Activated T-cell treated with anti-CD3 and anti-CD28 coated beads for 48 hours (primary cell): ENCODE measurements at regions not wholly inside any gene's neighbourhood (a gene's known extent, or its start where the extent isn't known, plus 50 kb on each side); places are given as distances from the start of the nearest gene placed in this dataset.
"Not testable (repeated sequence)": the region's sequence is repeated elsewhere in the genome, so short reads cannot be mapped to it uniquely, and the experiment has no call there.

Source experiments
- DNase-seq: peaks from one replicate; pipeline ENCODE4 v3.0.0-alpha.2; 2020; ENCODE audit warnings: low read depth

DNA sequence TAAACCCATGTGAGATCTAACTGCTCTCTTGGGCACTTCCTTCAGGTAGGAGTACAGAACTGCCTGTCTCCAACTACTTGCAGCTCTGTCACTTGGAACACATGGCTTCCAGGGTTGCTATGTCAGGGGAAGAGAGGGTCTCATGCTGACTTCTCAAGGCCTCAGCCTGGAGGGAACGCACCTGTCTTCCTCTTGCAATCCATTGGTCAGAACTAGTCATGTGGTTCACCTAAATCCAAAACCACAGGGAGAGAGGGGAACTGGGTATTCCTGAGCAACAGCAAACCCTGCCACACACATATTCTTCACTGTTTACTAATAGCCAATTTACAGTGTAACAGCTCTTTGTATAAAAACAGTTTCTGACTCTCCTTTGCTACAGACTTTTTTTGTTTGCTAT, 206.1 kb downstream of the KCNJ2 start:
- DNase-seq, result no peak

DNA sequence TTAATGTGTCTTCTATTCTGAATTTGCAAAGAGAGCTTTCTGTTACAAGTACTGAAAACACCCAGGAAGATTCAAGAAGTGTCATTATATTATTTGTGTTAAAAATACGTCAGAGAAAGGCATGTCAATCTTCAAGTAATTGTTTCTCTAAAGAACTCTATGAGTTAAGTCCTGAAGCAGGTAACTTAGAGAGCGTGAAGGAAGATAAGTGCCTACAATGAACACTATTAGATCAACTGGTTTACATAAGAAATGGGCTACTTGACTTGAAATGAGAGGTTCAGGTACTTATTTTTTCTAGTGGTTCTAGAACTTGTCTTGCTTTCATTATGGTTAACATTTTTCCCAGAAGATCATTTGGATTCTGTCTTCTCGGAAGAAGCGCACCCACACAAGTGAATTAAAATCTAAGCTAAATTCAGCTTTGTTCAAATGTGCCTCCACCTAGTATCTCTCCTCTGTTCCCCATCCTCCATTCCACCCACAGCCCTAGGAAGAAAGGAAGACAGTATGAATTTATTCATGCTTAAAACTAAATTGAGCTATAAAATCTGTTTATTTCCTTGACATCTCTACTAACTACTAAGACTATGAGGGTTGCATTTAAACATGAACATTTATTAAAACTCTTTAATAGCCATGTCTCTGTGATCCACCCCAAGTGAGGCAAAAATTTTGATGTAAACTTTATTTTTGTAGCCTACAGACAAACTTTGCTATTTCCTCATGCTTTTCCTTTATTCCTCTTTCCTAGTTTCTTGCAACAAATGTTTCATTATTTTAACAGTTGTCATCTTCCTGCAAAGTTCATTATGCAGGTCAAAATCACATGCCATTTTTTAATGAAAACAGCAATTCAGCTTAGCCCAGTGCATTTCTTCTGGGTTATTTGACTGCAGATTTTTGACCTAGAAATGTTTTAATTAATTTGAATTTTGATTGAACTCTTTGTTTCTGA, 206.8 kb downstream of the KCNJ2 start:
- DNase-seq, result no peak

DNA sequence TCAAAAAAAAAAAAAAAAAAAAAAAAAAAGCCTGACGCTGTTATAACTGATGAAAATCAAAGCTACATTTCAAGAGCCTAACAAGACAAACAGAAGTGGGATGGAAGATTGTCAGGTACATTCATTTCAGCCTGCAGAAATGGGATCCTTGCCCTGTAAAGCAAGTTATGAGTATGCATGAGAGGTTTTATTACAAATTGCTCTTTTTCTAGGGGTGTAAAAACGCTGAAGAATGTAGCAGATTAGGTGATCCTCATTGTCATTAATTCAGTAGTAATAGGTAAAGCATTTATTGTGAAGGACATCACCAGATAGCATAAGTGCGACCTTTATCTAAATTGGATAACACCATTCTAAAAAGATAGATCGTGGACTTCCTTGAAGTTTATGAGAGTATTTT, 208.3 kb downstream of the KCNJ2 start:
- no peak for DNase-seq

DNA sequence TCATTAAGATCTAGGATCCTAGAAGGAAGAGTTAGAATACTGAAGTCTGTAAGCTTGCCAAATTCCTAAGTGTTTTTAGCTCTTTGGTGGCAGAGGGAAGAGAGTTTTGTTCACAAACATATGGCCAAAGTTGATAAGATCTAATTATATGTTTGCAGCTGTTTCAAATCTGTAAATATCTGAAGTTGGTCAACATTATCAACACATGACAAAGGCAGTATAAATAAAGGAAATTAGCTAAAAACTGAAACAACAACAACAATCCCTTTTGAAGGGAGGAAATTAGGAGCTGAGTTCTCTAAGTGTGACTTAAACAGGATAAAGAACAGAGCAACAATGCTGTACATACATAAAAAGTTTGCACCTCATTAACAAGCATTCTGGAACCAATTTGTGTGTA, 208.7 kb downstream of the KCNJ2 start:
- DNase-seq, result no peak

- DNase-seq, result no peak
These were observed 210.6 kb downstream of the KCNJ2 start for GRCh38 chr17:70379945-70380344.

DNA sequence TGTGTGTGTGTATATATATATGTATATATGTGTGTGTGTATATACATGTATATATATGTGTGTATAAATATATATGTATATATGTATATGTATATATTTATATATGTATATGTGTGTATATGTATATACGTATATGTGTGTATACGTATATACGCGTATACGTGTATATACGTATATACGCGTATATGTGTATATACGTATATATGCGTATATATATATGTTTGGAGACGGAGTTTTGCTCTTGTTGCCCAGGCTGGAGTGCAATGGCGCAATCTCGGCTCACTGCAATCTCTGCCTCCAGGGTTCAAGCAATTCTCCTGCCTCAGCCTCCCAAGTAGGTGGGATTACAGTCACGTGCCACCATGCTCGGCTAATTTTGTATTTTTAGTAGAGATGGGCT, 212.6 kb downstream of the KCNJ2 start:
- not testable (repeated sequence) for DNase-seq

DNA sequence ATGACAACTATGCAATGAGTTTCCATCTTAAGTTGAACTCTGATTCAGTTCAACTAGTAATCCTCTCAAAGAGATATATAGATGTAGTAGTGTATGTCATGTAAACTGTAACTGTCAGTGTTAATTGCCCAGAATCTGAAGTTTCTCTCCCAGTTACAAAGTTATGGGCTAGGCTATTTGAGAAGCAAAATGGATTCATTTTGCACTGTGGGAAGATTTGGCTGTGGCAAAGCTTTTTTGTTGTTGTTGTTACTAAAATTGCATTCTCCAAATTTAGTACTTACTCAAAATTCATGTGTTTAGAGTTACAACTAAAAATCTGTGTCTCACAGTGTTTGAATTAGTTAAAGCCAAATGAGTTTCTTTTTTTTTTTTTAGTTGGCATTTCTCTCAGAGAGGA, 219.0 kb downstream of the KCNJ2 start:
- DNase-seq, result no peak

- DNase-seq, result not testable (repeated sequence)
These were observed 220.0 kb downstream of the KCNJ2 start for GRCh38 chr17:70389232-70389757.

GRCh38 chr17:70390049-70390448, 220.7 kb downstream of the KCNJ2 start:
- no peak for DNase-seq

DNA sequence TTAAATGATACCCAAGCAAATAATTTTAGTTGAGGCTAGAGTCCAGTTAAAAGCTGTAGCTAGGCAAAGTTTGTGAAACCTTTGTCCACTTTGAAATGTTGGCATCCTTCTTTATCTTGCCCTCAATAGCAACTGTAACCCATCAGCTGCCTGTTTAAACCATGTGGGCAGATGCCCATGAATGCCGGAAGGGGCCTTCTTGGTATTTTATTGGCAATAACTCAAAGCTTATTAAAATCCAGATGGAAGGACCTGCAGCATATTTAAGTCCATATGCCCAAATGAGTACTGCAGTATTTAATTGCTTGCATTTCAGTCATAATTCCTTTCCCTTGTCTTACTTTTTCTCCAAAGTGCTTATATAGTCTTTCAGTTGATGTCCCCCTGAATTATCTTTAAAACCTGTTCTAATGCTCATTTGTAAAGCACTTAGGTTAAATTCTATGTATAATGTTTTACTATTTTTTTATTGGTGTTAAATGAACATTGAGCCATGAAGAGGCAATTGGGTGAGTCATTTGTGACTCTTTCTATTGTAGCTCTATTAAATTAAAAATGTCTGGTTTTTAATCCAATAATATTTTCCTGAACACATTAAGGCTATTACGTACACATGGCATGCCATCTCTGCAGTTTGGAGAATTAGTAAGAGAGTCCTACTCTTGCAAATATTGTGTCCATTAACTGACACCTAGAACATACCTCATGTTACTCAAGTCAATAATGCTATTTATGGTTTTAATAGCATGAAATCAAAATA, 225.3 kb downstream of the KCNJ2 start:
- DNase-seq, result no peak

DNA sequence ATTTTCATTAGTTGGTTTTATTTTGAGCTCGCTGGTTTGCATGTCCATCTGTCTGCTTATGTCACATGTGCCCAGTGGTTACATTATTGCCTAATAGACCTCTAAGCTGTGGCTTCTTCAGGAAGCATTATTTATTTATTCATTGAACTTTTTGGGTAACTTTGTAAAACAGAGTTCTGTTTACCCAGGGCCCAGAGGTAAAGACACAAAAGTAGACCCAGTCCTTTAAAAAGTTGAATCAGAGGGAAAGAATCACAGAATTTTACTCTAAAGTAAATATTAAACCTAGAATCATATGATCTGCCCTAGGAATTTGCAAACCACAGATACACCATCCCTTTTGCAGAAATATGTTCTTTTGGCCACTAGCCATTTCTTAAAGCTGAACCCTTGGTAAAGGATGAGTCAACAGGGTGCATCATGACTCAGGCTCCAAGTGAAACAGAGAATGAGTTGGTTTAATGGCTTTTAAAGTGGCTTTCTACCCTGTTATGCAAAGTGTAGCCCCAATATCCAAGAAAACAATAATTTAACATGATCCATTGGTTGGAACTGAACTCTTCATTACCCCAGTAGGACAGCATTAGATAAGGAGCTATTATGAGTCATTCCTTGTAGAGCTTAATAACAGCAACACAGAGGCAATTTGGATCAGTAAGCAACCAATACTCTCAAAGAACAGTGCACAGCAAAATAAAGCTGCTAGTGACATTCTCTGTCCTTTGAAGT, 236.3 kb downstream of the KCNJ2 start:
- no peak for DNase-seq

DNA sequence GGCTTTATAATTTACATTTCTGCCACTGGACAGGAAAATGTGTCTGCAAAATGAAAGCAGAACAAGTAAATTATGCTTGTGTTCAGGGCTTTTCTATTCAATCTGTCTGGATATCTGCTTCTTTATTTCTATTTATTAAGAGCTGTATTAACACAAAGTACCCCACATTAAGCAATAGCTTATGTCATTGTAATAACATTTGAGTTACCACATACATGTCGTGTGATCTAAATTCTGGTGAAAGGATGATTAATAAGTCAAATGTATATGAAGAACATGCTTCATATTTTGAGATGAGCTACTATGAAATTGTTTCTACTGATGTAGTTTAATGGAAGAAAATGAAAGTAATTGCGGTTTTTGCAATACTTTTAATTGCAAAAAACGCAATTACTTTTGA, 238.2 kb downstream of the KCNJ2 start:
- DNase-seq, result no peak

DNA sequence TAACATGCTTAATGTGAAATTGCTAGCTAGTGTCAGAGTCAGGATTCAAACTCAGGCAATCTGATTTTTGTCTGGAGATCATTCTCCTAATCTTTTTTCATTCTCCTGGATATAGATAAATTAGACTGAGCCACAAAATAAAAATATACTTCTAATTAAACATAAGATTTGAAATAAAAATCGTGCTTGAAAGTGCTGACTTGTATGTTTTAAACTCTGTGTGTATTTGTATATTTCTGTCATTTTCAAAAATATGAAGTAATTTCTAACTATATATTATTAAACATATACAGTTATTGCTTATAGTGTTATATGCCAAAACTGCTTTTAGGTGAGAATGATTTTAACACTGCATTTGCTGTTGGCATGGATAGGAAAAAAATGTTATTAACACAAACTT, 239.4 kb downstream of the KCNJ2 start:
- no peak for DNase-seq

DNA sequence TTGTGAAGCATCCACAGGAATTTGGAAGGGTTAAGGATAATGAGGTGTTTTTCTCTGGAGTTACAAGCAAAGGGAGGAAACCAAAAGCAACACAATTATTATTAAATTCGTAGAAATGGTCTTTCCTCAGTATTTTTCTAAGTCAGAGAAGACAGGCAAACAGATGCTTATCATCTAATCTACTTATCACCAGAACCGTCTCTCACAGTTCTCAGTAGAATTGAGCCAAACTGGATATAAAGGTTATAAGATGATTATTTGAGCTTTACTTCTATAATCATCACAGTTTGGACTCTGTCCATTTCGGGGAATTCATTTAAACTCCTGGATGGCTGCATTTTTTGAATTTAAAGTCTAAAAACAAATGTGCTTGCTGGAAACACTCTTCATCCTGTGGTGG, 245.0 kb downstream of the KCNJ2 start:
- no peak for DNase-seq

DNA sequence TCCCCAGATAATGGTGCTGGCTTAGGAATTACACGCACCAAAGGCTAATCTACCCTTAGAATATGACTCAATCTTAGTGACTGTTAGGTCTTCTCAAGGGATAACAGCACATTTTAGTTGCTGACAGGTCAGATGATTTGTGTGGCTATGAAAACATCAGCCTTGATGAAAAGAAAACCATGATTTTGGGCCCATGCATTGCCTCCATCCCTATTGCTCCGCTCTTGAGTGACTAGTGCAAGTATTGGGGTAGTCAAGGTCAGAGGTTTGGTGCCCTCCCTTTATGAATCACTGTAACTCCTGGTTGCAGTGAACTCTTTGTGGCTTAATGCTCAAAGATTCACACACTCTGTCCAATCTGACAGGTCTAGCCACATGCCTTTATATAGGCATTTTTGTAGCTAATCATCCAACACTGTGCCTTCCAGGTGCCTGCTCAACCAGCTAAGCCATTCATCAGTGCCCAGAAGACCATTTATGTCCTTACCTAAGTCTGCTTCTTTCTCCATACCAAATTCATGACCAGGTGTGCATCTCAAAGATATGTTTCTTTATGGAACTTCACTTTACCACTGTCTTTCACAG, 251.6 kb downstream of the KCNJ2 start:
- DNase-seq, result no peak

DNA sequence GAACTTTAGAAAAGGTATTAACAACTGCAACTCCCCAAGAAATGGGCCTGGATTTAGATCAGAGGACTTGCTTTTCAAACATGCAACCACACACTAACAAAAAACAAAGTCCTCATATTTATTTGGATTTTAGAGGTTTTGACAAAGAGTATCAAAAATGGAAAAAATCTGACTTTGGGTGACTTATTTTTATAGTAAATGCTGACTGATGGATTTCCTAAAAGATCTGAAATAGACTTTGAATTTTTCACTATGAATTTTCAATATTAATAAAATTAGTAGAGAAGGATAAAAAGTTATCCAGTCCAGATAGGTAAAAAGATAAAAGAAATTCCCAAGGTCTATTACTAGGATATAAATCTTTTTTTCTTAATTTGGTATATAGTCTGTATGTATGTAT, 253.5 kb downstream of the KCNJ2 start:
- no peak for DNase-seq

- DNase-seq, result no peak
These were observed 254.2 kb downstream of the KCNJ2 start for GRCh38 chr17:70423562-70423961.

GRCh38 chr17:70426752-70427151, 257.4 kb downstream of the KCNJ2 start:
- no peak for DNase-seq

DNA sequence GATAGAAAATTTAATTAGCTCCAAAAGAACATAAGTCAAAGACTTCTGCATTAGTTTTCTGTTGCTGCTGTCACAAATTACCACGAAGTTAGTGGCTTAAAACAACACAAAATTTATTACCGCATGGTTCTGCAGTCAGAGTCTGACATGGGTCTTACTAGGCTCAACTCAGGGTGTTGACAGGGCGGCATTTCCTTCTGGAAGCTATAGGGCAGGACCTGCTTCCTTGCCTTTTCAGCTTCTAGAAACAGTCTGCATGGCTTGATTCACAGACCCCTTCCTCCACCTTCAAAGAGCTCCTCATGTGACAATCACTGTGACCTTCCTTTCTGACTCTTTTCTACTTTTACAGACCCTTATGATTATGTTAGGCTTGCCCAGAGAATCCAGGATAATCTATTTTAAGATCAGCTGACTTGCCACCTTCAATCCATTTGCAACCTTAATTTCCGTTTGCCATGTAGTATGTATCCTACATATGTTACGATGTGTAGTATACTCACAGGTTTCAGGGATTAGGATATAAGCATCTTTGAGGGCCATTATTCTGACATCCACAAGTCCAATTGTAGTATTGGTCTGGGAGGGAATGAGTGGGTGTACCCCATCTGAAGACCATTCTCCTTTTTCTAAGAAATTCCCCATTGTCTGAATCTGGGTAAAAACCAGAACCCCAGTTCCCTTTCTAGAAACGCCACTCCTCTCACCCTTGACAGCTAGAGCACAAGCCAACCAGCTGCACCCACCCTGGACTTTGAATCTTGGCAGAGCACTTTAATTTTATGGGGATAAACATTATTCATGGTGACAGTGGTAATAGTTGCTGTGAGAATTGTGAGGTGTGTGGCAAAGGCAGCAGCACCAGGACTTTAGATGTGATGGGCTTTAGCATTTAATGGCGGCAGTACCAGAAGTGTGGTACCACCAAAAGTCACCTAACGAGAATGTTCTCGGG, 265.5 kb downstream of the KCNJ2 start:
- DNase-seq, result no peak

DNA sequence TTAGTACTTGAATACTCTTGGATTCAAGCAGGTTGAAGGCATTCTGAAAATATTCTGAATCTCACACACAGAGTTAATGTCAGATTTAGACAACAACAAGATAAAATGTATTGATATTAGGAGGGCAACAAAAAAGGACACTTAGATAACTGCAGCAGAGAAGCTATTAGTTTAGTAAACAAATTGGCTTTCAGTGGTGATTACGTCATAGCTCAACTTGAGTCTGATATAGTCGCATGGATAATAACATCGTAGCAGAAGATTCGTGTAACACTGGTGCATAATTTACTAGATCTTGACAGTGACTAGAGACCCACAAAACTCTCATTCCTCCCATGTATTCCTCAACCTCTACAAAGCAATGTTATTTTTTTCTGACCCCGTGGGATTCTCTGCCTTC, 268.3 kb downstream of the KCNJ2 start:
- no peak for DNase-seq

DNA sequence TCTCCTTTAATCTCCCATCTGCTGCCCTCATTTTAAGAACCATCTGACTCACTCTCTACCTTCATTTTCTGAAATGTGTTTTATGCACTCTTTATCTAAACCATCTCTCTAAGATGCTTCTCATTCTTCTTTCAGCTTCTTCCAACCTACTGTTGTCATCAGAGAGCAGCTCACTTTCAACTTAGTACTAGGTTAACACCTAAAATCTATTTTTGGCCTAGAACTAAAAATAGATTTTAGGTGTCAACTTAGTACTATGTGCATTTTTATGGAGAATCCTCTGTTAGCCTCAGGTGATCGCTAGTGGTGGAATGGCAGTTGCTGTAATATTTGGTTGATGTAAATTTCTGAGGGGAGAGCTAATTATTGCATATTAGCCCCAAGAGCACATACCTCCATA, 277.1 kb downstream of the KCNJ2 start:
- DNase-seq, result no peak
